H1 (cell line): ENCODE measurements at regions not wholly inside any gene's neighbourhood (a gene's known extent, or its start where the extent isn't known, plus 50 kb on each side); places are given as distances from the start of the nearest gene placed in this dataset.

Experiments used
- CTCF ChIA-PET: fragments of 300-600 bp; sonication (Branson Sonifier 250); formaldehyde crosslinking; loops from one replicate; lab custom pipeline; 2021; ENCODE audit not compliant: partially characterized antibody; lab: Charles Lee
- POLR2A ChIA-PET: fragments of 300-600 bp; sonication (Branson Sonifier 250); formaldehyde crosslinking; loops from one replicate; lab custom pipeline; 2021; ENCODE audit warnings: inconsistent platforms; ENCODE audit not compliant: partially characterized antibody; lab: Charles Lee
- DNase-seq, 2 experiments: peaks; one replicate each; pipeline versions ENCODE4 v3.0.0 to v3.0.0-alpha.2; 2010 to 2022; ENCODE audit warnings: low spot score in 2 of 2, low read depth in 1 of 2, mixed read lengths in 1 of 2
- FAIRE-seq: peaks from 2 replicates; lab custom pipeline; 2011; peaks lifted over from hg19 to GRCh38; lab: Jason Lieb, UNC
- H2AFZ ChIP-seq: 2 replicates; pipeline ENCODE4 v1.8.1; 2012; ENCODE audit warnings: low read length, inconsistent platforms
- H2AK5ac ChIP-seq: 2 replicates; pipeline ENCODE4 v1.6.1; 2013; ENCODE audit warnings: low read depth, low read length
- H2BK120ac ChIP-seq: replicated peaks from 2 replicates; pipeline ENCODE3; 2013; ENCODE audit warnings: low read depth, low read length, inconsistent platforms
- H2BK12ac ChIP-seq: 2 replicates; pipeline ENCODE4 v1.6.1; 2013; ENCODE audit warnings: low read depth, low read length
- H2BK15ac ChIP-seq: 2 replicates; pipeline ENCODE4 v1.6.1; 2013; ENCODE audit warnings: low read length
- H2BK20ac ChIP-seq: 2 replicates; pipeline ENCODE4 v1.6.1; 2013; ENCODE audit warnings: low read length
- H2BK5ac ChIP-seq: 2 replicates; pipeline ENCODE4 v1.6.1; 2013; ENCODE audit warnings: low read depth, low read length
- H3K14ac ChIP-seq: 2 replicates; pipeline ENCODE4 v1.6.1; 2013; ENCODE audit warnings: inconsistent platforms; ENCODE audit not compliant: insufficient read length
- H3K18ac ChIP-seq: 2 replicates; pipeline ENCODE4 v1.6.1; 2013; ENCODE audit warnings: low read length; ENCODE audit errors: extremely low read depth
- H3K23ac ChIP-seq: 2 replicates; pipeline ENCODE4 v1.6.1; 2013; ENCODE audit warnings: inconsistent platforms; ENCODE audit not compliant: insufficient read length
- H3K23me2 ChIP-seq: 2 replicates; pipeline ENCODE4 v1.6.1; 2013; ENCODE audit warnings: low read depth, low read length
- H3K27ac ChIP-seq: 2 replicates; pipeline ENCODE4 v1.6.1; 2011; ENCODE audit warnings: low read depth, low read length, inconsistent platforms
- H3K27me3 ChIP-seq, 4 experiments: replicated peaks in 1 of 4; 1 replicate in 1 of 4; 2 replicates in 3 of 4; pipeline versions ENCODE4 v1.6.1 to v1.8.1; 2011 to 2013; ENCODE audit warnings: low read length in 3 of 4, mild to moderate bottlenecking in 3 of 4, inconsistent platforms in 2 of 4, mixed read lengths in 2 of 4, moderate library complexity in 1 of 4; ENCODE audit not compliant: control insufficient read depth in 3 of 4, insufficient read depth in 3 of 4; ENCODE audit errors: extremely low read depth in 1 of 4
- H3K36me3 ChIP-seq, 4 experiments: 2 replicates each; pipeline versions ENCODE4 v1.6.1 to v1.8.1; 2011 to 2013; ENCODE audit warnings: mild to moderate bottlenecking in 4 of 4, low read length in 3 of 4, moderate library complexity in 2 of 4, control low read depth in 1 of 4, inconsistent platforms in 1 of 4; ENCODE audit not compliant: insufficient read depth in 4 of 4, control insufficient read depth in 2 of 4
- H3K4ac ChIP-seq: replicated peaks from 2 replicates; pipeline ENCODE3; 2013; ENCODE audit warnings: low read length, low read depth, mixed read lengths, inconsistent platforms; ENCODE audit not compliant: insufficient read length
- H3K4me1 ChIP-seq, 4 experiments: replicated peaks in 1 of 4; 1 replicate in 1 of 4; 2 replicates in 3 of 4; pipeline versions ENCODE4 v1.6.1 to v1.8.1; 2011 to 2013; ENCODE audit warnings: low read length in 3 of 4, inconsistent platforms in 2 of 4, mixed read lengths in 1 of 4; ENCODE audit not compliant: insufficient read depth in 4 of 4, control insufficient read depth in 3 of 4
- H3K4me2 ChIP-seq, 2 experiments: 2 replicates each; pipeline versions ENCODE4 v1.6.1 to v1.8.1; 2011 to 2013; ENCODE audit warnings: low read depth in 2 of 2, low read length in 2 of 2, control low read depth in 1 of 2, inconsistent platforms in 1 of 2, mild to moderate bottlenecking in 1 of 2; ENCODE audit not compliant: insufficient read depth in 1 of 2
- H3K4me3 ChIP-seq, 4 experiments: fragments of 200-600, 300-600 bp in 1 of 4; sonication (generic), shearing (Covaris generic), sonication (Bioruptor Twin) in 1 of 4; 2 replicates each; pipeline versions ENCODE4 v1.5.1 to v1.8.1; 2011 to 2016; ENCODE audit warnings: low read length in 4 of 4, low read depth in 3 of 4, control low read depth in 2 of 4, inconsistent platforms in 2 of 4, mild to moderate bottlenecking in 2 of 4, mixed read lengths in 1 of 4, moderate library complexity in 1 of 4; ENCODE audit not compliant: insufficient read depth in 2 of 4; ENCODE audit errors: extremely low read depth in 1 of 4
- H3K56ac ChIP-seq: replicated peaks from 2 replicates; pipeline ENCODE3; 2013; ENCODE audit warnings: low read depth, mild to moderate bottlenecking, mixed read lengths, low read length, inconsistent platforms; ENCODE audit not compliant: insufficient read length
- H3K79me1 ChIP-seq: 2 replicates; pipeline ENCODE4 v1.6.1; 2013; ENCODE audit warnings: low read depth, low read length, control low read depth
- H3K79me2 ChIP-seq, 2 experiments: 2 replicates each; pipeline versions ENCODE4 v1.6.1 to v1.8.1; 2012 to 2013; ENCODE audit warnings: low read length in 2 of 2, mild to moderate bottlenecking in 2 of 2, inconsistent platforms in 1 of 2; ENCODE audit not compliant: insufficient read depth in 2 of 2, control insufficient read depth in 1 of 2
- H3K9ac ChIP-seq, 4 experiments: replicated peaks in 1 of 4; 1 replicate in 1 of 4; 2 replicates in 3 of 4; pipeline versions ENCODE4 v1.6.1 to v1.8.1; 2011 to 2013; ENCODE audit warnings: low read depth in 3 of 4, low read length in 3 of 4, control low read depth in 2 of 4, mild to moderate bottlenecking in 2 of 4, moderate library complexity in 2 of 4, inconsistent platforms in 1 of 4; ENCODE audit errors: extremely low read depth in 1 of 4
- H3K9me3 ChIP-seq, 2 experiments: 2 replicates each; pipeline versions ENCODE4 v1.6.1 to v1.8.1; 2012 to 2013; ENCODE audit warnings: mild to moderate bottlenecking in 2 of 2, moderate library complexity in 2 of 2, control low read depth in 1 of 2, inconsistent platforms in 1 of 2, low read depth in 1 of 2, low read length in 1 of 2, mixed read lengths in 1 of 2; ENCODE audit not compliant: insufficient read depth in 2 of 2
- H4K20me1 ChIP-seq, 2 experiments: replicated peaks in 1 of 2; 2 replicates each; pipeline versions ENCODE3 to v1.8.1; 2011 to 2013; ENCODE audit warnings: inconsistent platforms in 2 of 2, low read length in 2 of 2, mild to moderate bottlenecking in 1 of 2; ENCODE audit not compliant: insufficient read depth in 2 of 2, control insufficient read depth in 1 of 2
- H4K5ac ChIP-seq: 2 replicates; pipeline ENCODE4 v1.6.1; 2013; ENCODE audit warnings: low read length, low read depth, mixed read lengths, inconsistent platforms; ENCODE audit not compliant: insufficient read length
- H4K8ac ChIP-seq: 2 replicates; pipeline ENCODE4 v1.8.0; 2013; ENCODE audit warnings: mild to moderate bottlenecking, moderate library complexity, low read length, inconsistent platforms; ENCODE audit not compliant: insufficient read depth; ENCODE audit errors: extremely low read depth
- H4K91ac ChIP-seq: replicated peaks from 2 replicates; pipeline ENCODE3; 2013; ENCODE audit warnings: low read length, mixed read lengths, inconsistent platforms; ENCODE audit not compliant: insufficient read length
- BACH1 ChIP-seq: IDR thresholded peaks from 2 replicates; pipeline ENCODE4 v1.6.1; 2012; ENCODE audit warnings: low read length, improper control_type of control experiment
- CHD1 ChIP-seq: IDR thresholded peaks from 2 replicates; pipeline ENCODE4 v1.6.1; 2012; ENCODE audit warnings: low read depth, low read length, improper control_type of control experiment
- EZH2 ChIP-seq: fragments of 200-600 bp; sonication (generic); IDR thresholded peaks from 2 replicates; pipeline ENCODE4 v1.7.1; 2012; ENCODE audit warnings: low read depth, mild to moderate bottlenecking, moderate library complexity, low read length, inconsistent platforms; ENCODE audit not compliant: severe bottlenecking
- KDM1A ChIP-seq: fragments of 200-600, 300-600 bp; sonication (generic); IDR thresholded peaks from 2 replicates; pipeline ENCODE4 v1.7.1; 2016; ENCODE audit warnings: mild to moderate bottlenecking, low read length, borderline replicate concordance
- POLR2AphosphoS5 ChIP-seq: IDR thresholded peaks from 2 replicates; pipeline ENCODE4 v1.6.1; 2011; ENCODE audit warnings: low read depth, low read length
- RBBP5 ChIP-seq: IDR thresholded peaks from 2 replicates; pipeline ENCODE4 v1.7.1; 2012; ENCODE audit warnings: low read depth, mild to moderate bottlenecking, inconsistent platforms, low read length, moderate library complexity, borderline replicate concordance
- RXRA ChIP-seq: IDR thresholded peaks from 2 replicates; pipeline ENCODE4 v1.6.1; 2011; ENCODE audit warnings: low read depth, mild to moderate bottlenecking, low read length, moderate library complexity; ENCODE audit not compliant: insufficient read depth
- SIRT6 ChIP-seq: IDR thresholded peaks from one replicate; pipeline ENCODE4 v1.7.1; 2012; ENCODE audit warnings: low read length, inconsistent platforms
- TBP ChIP-seq: IDR thresholded peaks from 2 replicates; pipeline ENCODE4 v1.6.1; 2011; ENCODE audit warnings: low read depth, low read length, improper control_type of control experiment
- WGBS, 2 experiments: shearing (Covaris generic) in 1 of 2; methylation state at CpG; one replicate each; pipeline versions ENCODE4 v1.1.6 to v1.1.7; 2013 to 2015; ENCODE audit warnings: low lambda C conversion rate in 2 of 2, mixed read lengths in 2 of 2, inconsistent platforms in 1 of 2, low coverage in 1 of 2, missing lambda C conversion rate in 1 of 2; ENCODE audit not compliant: insufficient replicate concordance in 2 of 2, insufficient coverage in 1 of 2, insufficient read length in 1 of 2; ENCODE audit errors: extremely low coverage in 1 of 2, missing lambda C conversion rate in 1 of 2; 5-methylcytosine and 5-hydroxymethylcytosine counted together
- TF ChIP-seq, protein P1 (sequence below): IDR thresholded peaks from 2 replicates; pipeline ENCODE4 v1.6.1; 2012; ENCODE audit warnings: inconsistent platforms
- TF ChIP-seq, protein P2 (sequence below): IDR thresholded peaks from 2 replicates; pipeline ENCODE4 v1.6.1; 2012; ENCODE audit warnings: inconsistent platforms

DNA sequence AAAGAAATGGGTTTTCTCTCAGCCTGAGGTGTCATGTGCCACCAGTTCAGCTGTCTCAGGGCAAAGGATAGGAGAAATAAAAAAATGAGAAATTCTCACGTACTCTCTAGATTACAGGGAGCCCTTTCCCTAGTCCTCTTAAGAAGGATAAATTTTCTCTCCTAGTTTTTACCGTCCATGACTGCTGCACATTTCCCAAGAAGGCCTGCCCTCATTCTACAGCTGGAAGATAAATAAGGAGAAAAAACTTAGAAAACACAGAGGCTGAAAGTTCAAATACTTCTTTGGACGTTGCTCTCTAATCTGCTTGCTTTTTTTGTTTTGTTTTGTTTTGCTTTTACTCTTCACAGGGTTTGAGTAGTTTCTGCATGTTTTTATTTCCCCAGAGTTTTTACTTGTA, 211.9 kb downstream of the DCAF12L2 start:
- ChIA-PET POLR2A (no interaction called here), CTCF (no interaction called here)
- Histone ChIP-seq H3K23ac (no peak overlapping the region), H3K27ac (no peak overlapping the region), H2BK120ac (no peak overlapping the region), H4K5ac (no peak overlapping the region), H3K4me2 (no peak overlapping the region), H4K20me1 (no peaks in the 10 kb centered on the region), H3K36me3 (no peaks in the 10 kb centered on the region), H3K9me3 (no peaks in the 10 kb centered on the region), H3K56ac (no peak overlapping the region), H3K27me3 (no peaks in the 10 kb centered on the region), H3K18ac (no peak overlapping the region), H3K9ac (no peak overlapping the region), H2BK12ac (no peak overlapping the region), H4K91ac (no peak overlapping the region), H2AFZ (no peak overlapping the region), H2BK20ac (no peak overlapping the region), H3K79me2 (no peaks in the 10 kb centered on the region), H3K4me3 (no peak overlapping the region), H3K23me2 (no peaks in the 10 kb centered on the region), H3K4ac (no peak overlapping the region), H3K14ac (no peak overlapping the region), H4K8ac (no peak overlapping the region), H2BK5ac (no peak overlapping the region), H3K79me1 (no peaks in the 10 kb centered on the region), H2AK5ac (no peak overlapping the region), H2BK15ac (no peak overlapping the region), H3K4me1 (no peaks in the 10 kb centered on the region)
- no peak for TF ChIP-seq TBP
- TF ChIP-seq, protein P1, sequence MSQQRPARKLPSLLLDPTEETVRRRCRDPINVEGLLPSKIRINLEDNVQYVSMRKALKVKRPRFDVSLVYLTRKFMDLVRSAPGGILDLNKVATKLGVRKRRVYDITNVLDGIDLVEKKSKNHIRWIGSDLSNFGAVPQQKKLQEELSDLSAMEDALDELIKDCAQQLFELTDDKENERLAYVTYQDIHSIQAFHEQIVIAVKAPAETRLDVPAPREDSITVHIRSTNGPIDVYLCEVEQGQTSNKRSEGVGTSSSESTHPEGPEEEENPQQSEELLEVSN: no peak
- no peak for TF ChIP-seq KDM1A
- TF ChIP-seq SIRT6: no peak
- no peak for TF ChIP-seq EZH2
- no peak for TF ChIP-seq POLR2AphosphoS5
- TF ChIP-seq RXRA: no peak
- no peak for TF ChIP-seq RBBP5
- no peak for TF ChIP-seq CHD1
- TF ChIP-seq, protein P2, sequence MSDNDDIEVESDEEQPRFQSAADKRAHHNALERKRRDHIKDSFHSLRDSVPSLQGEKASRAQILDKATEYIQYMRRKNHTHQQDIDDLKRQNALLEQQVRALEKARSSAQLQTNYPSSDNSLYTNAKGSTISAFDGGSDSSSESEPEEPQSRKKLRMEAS: no peak
- TF ChIP-seq BACH1: no peak
- 86% methylated on average over 3 of the region's 3 CpGs; no CpG with 5 or more reads in 1 of the 2 experiments for WGBS, 2 experiments
- DNase-seq (no peak), FAIRE-seq (no peak)
